ENCODE measurements at regions not wholly inside any gene's neighbourhood (a gene's known extent, or its start where the extent isn't known, plus 50 kb on each side); places are given as distances from the start of the nearest gene placed in this dataset.
"Not testable (repeated sequence)": the region's sequence is repeated elsewhere in the genome, so short reads cannot be mapped to it uniquely, and the experiment has no call there.

DNA sequence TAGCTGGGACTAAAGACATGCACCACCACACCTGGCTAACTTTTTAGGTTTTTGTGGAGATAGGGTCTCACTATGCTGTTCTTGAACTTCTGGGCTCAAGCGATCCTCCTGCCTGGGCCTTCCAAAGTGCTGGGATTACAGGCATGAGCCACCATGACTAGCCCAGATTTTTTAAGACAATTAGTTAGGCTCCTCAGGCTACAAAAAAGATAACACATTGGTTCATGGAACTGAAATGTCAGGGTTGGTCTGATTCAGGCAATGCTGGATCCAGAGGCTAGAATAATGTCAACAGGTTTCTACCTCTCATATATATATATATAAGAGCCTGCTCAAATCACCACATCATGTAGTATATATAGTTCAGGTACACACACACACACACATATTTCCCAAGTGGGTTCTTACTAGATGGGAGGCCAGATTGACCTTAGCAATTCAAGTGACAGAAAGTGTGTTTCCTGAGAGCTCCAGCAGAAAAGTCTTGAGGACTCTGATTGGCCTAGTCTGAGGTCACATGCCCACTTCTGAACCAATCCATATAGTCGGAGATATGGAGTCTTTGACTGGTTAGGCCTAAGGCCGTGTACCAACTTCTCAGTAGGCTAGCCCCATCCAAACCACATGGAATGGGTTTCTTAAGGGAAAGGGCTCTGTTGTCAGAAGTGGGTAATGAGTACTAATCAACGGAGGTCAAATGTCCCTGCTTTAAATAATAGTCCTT lies 72.6 kb upstream of the LAPTM4A start:
- H3K27me3 Mint-ChIP-seq = peaks cover 9% of the 10 kb centered on the region
- H3K36me3 Mint-ChIP-seq (ENCODE audit: low read depth) = no peaks in the 10 kb centered on the region

DNA sequence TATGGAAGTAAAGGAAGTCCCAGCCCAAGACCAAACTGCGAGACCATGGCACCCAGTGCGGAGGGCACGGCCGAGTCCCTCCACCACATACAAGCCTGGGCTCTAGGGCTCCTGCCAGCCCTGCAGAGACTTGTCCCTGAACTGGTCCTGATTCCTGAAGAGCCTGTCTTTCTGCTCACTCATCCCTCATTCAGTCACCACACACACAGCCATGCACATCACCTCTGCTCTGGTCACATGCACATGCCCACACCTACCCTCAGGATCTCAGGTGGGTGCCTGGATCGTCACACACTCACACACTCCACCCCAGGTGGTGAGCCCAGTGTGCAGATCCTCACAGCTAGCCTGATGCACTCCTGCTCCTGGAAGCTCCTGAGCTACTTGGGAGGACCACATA lies 71.4 kb upstream of the LAPTM4A start:
- Mint-ChIP-seq H3K4me1 (ENCODE audit: low read depth) (no peaks in the 10 kb centered on the region), H3K27ac (no peak overlapping the region), H3K27me3 (peaks cover 6% of the 10 kb centered on the region), H3K36me3 (ENCODE audit: low read depth) (no peaks in the 10 kb centered on the region), H3K4me3 (no peak overlapping the region), H3K9me3 (no peaks in the 10 kb centered on the region)

More for the DNA sequence above, 72.6 kb upstream of the LAPTM4A start:
- Mint-ChIP-seq H3K27ac (no peak overlapping the region), H3K4me1 (ENCODE audit: low read depth) (no peaks in the 10 kb centered on the region), H3K9me3 (no peaks in the 10 kb centered on the region), H3K4me3 (no peak overlapping the region)

DNA sequence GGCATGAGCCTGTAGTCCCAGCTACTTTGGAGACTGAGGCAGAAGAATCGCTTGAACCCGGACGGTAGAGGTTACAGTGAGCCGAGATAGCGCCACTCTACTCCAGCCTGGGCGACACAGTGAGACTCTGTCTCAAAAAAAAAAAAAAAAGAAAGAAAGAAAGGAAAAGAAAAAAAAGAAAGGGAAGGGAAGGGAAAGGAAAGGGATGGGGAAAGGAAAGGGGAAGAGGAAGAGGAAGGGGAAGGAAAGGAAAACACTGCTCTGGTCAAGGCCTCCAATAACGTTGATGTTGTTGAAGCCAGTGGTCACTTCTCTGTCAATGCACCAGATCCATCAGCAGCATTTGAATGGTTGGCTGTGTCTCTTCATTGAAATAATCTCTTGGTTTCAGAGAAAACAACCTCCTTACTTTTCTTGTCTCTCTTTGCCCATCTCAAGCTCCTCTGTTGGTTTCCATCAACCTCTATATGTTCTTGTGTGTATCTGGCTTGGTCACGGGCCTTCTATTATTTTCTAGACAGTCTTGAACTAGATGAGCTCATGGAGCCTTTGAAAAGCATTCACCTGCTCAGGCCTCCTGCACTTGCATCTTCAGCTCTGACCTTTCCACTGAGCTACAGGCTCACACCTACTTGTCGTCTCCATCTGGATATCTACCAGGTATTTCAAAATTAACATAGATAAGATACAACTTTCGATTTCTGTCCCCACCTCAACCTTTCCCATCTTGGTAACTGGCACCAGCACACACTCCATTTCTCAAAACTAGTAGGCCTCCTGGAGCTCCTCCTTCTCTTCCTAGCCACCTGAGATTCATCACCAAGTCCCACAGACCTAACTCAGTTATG lies 69.4 kb upstream of the LAPTM4A start:
- no peak overlapping the region for H3K27ac Mint-ChIP-seq
- no peaks in the 10 kb centered on the region for H3K9me3 Mint-ChIP-seq
- no peaks in the 10 kb centered on the region for H3K36me3 Mint-ChIP-seq (ENCODE audit: low read depth)
- peaks cover 6% of the 10 kb centered on the region for H3K27me3 Mint-ChIP-seq
- H3K4me3 Mint-ChIP-seq = no peak overlapping the region
- no peaks in the 10 kb centered on the region for H3K4me1 Mint-ChIP-seq (ENCODE audit: low read depth)

DNA sequence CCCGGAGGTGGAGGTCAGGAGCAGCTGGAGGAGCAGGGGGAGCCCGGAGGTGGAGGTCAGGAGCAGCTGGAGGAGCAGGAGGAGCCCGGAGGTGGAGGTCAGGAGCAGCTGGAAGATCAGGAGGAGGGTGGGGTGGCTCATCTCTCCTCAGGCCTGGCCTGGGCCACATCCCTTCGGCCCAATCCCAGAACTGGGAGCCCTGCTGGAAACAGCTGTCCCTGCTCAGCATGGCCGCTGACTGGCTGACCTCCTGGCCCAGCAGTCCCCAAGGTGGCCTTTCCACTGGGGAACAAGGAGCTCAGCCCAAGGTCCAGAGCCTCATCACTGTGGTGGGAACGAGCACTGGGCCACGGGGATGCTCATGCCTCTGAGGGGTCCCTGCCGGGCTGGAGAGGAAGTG lies 66.6 kb upstream of the LAPTM4A start:
- no peak overlapping the region for H3K4me3 Mint-ChIP-seq
- no peak overlapping the region for H3K27ac Mint-ChIP-seq
- no peaks in the 10 kb centered on the region for H3K4me1 Mint-ChIP-seq (ENCODE audit: low read depth)
- no peaks in the 10 kb centered on the region for H3K9me3 Mint-ChIP-seq
- peaks cover 6% of the 10 kb centered on the region for H3K27me3 Mint-ChIP-seq
- no peaks in the 10 kb centered on the region for H3K36me3 Mint-ChIP-seq (ENCODE audit: low read depth)

DNA sequence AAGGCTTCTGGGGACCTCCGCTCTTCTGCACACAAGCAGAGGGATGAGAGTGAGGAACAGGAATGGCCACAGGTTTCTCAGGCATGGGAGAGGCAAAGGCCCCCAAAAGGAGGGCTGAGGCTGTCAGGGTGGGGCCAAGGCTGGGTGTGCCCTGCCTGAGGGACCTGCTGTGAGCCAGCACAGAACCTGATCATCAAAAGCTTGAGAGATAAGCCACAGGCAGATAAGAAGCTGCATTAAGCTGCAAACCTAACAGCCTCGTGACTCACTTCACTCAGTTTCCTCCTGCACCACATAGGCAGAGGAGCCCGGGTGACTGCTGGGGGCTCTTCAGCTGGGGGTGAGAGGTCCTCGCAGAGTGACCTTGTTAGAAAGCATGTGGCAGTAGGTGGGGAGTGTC lies 64.5 kb upstream of the LAPTM4A start:
- Mint-ChIP-seq H3K4me3 (no peak overlapping the region), H3K36me3 (ENCODE audit: low read depth) (no peaks in the 10 kb centered on the region), H3K4me1 (ENCODE audit: low read depth) (no peaks in the 10 kb centered on the region), H3K27me3 (no peaks in the 10 kb centered on the region), H3K27ac (no peak overlapping the region), H3K9me3 (no peaks in the 10 kb centered on the region)

DNA sequence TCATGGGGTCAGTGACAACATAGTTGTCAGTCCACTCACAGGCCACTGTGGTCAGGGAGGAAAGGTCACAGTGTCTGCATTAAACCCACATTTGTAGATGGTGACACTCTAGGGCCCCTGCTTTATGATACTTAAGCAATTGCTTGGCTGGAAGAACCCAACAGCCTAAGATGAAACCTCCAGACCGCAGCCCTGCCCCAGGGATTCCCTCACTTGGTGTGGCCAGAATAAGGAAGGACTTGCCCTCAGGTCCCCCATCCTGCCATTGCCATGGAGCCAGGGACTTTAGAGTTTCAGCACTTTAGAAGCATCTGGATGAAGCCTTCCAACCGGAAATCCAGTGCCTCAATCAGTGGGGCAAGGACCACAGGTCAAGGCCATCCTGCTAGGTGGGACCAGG lies 63.9 kb upstream of the LAPTM4A start:
- Mint-ChIP-seq H3K27me3 (peaks cover 1% of the 10 kb centered on the region), H3K9me3 (no peaks in the 10 kb centered on the region), H3K36me3 (ENCODE audit: low read depth) (no peaks in the 10 kb centered on the region)

DNA sequence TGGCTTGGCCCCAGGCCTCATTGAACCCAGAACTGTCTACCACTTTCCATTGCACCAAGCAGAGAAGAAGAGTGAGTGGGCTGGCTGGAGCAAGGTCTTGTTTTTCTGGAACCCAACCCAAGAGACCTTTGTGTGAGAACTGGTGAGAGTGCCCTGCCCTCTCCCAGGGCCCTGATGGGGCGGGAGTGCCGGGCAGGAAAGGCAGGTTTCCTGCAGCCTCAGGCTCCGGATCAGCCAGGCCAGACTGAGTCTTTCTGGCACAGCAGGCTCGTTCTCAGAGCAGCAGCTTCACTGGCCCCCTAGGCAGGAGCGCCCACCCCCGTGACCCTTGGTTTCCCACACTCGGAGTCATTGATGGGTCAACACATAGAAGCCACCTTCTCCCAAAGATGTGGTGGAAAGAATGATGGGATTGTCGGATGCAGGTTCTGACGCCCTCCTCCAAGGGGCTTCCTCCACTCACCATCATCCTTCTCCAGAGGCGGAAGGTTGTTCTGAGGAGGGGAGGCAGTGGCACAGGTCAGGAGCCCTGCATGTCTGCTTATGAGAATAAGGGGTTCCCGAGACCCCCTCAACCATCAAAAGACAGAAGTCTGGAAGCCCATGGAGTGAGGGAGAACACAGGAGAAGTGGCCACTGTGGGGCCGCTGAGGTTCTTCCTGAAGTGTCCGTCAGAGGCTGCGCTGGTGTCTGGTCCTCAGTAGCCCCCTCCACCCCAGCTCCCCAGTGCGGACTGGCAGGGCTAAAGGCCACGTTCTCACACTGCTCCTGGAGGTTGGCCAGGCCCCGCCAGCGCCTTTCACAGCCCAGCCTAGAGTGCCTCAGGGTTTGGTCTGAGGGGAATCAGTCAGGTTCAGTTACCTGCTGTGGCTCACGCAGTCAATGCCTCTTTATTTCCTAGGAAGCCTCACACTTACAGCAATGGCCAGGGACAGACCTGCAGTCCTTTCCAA lies 62.8 kb upstream of the LAPTM4A start:
- no peak overlapping the region for H3K27ac Mint-ChIP-seq
- H3K4me1 Mint-ChIP-seq (ENCODE audit: low read depth) = no peaks in the 10 kb centered on the region
- peaks cover 6% of the 10 kb centered on the region for H3K27me3 Mint-ChIP-seq
- H3K36me3 Mint-ChIP-seq (ENCODE audit: low read depth) = no peaks in the 10 kb centered on the region
- no peaks in the 10 kb centered on the region for H3K9me3 Mint-ChIP-seq
- no peak overlapping the region for H3K4me3 Mint-ChIP-seq

More for the DNA sequence above, 63.9 kb upstream of the LAPTM4A start:
- no peaks in the 10 kb centered on the region for H3K4me1 Mint-ChIP-seq (ENCODE audit: low read depth)
- H3K4me3 Mint-ChIP-seq = no peak overlapping the region
- no peak overlapping the region for H3K27ac Mint-ChIP-seq

DNA sequence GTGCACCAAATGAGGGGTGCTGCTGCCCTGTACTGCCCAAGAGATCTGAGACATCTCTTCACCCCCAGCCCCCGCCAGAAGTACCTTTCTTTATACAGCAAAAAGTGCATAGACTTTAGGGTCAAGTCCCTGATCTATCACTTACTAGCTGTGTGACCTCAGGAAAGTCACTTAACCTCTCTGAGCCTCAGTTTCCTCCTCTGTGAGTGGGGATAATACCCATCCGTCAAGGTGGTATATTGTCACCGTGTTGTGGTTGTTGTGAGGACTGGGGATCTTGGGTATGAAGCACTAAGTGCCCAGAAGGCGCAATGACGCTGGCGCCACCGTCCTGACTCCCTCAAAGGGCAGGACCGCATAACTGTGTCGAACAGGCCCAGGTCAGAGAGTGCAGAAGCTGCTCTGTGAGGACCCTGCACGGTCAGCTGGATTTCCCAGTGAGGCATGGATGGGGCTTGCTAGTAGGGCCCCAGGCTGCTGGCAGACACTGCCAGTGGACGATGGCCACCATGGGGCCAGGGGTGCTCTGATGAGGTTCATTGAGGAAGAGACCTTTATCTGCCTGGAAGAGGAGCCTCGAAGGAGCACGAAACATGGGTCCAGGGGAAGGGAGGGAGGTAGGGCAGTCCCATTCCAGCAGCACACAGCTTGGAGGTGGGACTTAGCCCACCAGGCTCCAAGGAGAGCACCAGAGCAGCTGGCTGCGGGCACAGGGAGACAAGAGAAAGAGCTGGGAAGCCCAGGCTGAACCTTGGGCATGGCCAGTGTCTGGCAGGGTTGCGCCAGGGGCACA lies 61.8 kb upstream of the LAPTM4A start:
- no peaks in the 10 kb centered on the region for H3K4me1 Mint-ChIP-seq (ENCODE audit: low read depth)
- H3K4me3 Mint-ChIP-seq = no peak overlapping the region
- no peak overlapping the region for H3K27ac Mint-ChIP-seq

DNA sequence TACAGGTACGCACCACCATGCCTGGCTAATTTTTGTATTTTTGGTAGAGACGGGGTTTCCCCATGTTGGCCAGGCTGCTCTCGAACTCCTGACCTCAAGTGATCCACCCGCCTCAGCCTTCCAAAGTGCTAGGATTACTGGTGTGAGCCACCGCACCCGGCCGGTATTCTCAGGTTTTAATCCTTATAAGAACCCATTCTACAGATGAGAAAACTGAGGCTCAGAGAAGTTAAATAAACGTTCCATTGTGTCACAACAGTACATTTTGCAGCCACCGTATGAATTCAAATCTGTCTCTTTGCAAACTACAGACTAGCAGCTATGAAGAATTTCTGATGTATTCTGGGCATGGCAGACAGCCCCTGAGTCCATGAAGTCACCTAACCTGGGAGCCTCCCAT lies 60.9 kb upstream of the LAPTM4A start:
- H3K36me3 Mint-ChIP-seq (ENCODE audit: low read depth); H3K4me3 Mint-ChIP-seq; H3K4me1 Mint-ChIP-seq (ENCODE audit: low read depth); H3K9me3 Mint-ChIP-seq; H3K27ac Mint-ChIP-seq: not testable (repeated sequence)
- peaks cover 12% of the 10 kb centered on the region for H3K27me3 Mint-ChIP-seq

More for the DNA sequence above, 61.8 kb upstream of the LAPTM4A start:
- Mint-ChIP-seq H3K36me3 (ENCODE audit: low read depth) (no peaks in the 10 kb centered on the region), H3K9me3 (no peaks in the 10 kb centered on the region), H3K27me3 (peaks cover 12% of the 10 kb centered on the region)

DNA sequence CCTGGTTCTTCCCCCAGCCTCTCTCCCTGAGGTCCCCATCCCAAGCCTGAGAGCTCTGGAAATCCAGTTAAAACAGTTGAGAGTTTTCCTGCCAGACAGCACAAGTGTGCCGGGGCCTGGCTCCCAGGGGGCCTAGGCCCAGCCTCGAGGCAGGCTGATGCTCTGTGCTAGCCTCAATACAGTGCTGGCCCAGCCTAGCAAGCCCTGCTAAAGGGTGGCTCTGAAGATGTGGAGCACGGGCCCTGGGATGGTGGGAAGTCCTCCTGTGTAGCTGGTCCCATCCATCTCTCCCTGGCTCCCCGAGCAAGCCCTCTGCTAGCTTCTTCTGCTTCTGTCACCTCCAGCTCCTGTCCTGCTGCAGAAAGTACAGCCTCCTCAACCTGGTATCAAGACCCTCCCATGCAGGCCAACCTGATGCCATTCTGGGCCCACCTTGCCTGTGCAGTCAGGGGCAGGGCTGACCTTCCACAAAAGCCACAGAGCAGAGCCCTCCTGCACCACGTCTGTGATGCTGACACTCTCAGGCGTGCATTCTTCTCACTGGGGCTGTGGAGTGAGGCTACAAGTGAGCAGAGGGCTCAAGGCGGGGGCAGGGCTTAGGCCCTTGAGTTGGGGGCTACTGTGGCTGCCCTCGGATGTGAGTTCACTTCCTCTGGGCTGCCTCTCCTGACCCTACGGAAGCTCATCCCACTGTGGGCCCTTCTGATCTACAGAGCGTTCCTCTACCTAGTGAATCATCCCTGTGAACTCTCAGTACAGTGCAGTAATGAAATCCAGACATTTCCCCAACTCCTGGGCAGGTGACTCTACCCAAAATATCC lies 60.1 kb upstream of the LAPTM4A start:
- Mint-ChIP-seq H3K4me3 (no peak overlapping the region), H3K27me3 (peaks cover 16% of the 10 kb centered on the region), H3K4me1 (ENCODE audit: low read depth) (no peaks in the 10 kb centered on the region), H3K36me3 (ENCODE audit: low read depth) (no peaks in the 10 kb centered on the region), H3K27ac (no peak overlapping the region), H3K9me3 (no peaks in the 10 kb centered on the region)

DNA sequence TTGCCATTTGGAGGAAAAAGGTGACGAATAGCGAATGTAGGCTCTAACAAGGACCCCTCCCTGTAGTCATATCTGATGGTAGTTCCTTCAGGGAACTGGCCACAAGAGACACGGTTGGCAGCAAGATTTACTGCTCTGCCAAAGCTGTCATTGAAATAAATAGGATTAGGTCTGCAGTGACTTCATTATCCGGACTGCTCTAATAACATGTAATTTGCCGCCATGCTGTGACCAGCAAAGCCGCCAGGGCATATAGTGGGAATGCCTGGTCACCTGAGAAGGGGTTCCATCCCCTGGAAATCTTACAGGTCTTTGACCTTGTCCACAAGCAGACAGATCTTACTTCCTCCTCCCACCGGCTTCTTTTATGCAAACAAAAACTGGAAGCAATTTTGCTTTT lies 59.4 kb upstream of the LAPTM4A start:
- Mint-ChIP-seq H3K4me1 (ENCODE audit: low read depth) (no peaks in the 10 kb centered on the region), H3K9me3 (no peaks in the 10 kb centered on the region), H3K27ac (no peak overlapping the region), H3K36me3 (ENCODE audit: low read depth) (no peaks in the 10 kb centered on the region), H3K4me3 (no peak overlapping the region), H3K27me3 (peaks cover 23% of the 10 kb centered on the region)

DNA sequence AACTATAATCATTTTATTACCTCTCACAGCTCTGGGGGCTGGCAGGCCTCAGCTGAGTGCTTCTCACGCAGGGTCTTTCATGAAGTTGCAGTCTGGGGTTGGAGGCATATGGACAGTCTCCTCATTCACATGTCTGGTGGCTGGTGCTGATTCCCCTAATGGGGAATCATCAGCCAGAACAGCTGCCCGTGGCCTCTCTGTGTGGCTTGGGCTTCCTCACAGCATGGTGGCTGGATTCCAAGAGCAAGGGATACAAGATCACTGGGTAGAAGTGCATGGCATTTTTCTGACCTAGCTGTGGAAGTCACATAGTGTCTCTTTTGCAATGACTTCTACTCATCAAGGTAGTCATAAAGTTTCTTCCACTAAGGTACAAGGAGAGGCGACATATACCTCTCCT lies 59.0 kb upstream of the LAPTM4A start:
- H3K36me3 Mint-ChIP-seq (ENCODE audit: low read depth) = no peaks in the 10 kb centered on the region
- H3K4me3 Mint-ChIP-seq = no peak overlapping the region
- no peak overlapping the region for H3K27ac Mint-ChIP-seq
- no peaks in the 10 kb centered on the region for H3K9me3 Mint-ChIP-seq
- peaks cover 27% of the 10 kb centered on the region for H3K27me3 Mint-ChIP-seq
- no peaks in the 10 kb centered on the region for H3K4me1 Mint-ChIP-seq (ENCODE audit: low read depth)

DNA sequence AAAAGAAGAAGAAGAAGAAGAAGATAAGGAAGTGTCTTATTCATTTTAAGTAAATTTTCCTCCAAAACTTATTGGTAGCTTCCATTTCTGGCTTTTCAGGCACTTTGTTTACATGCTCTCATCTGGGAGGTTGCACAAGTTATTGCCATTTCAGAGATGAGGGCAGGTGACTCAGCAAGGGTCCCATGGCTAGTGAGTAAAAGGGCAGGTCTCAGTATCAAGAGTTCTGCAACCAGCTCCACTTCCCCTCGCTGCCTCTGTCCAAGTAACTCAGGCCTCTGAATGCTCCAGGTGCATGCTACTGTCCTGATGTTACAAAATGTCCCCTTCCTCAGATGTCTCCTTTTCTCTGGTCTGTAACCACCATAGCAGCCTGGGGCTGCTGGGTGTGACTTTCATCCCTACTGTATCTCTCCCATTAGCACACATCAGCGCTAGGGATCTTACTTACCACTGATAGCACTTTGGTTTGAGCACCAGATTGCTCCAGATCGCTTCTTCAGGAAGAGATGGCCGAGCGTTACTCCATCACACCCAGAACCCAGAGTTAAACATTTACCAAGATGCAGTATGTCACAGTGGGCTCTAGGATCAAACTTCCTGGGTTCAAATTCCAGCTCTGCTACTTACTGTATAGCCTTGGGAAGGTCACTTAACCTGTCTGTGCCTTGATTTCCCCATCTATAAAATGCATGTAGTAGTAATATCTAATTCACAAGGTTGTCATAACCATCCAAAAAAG lies 57.4 kb upstream of the LAPTM4A start:
- H3K4me3 Mint-ChIP-seq = no peak overlapping the region
- H3K36me3 Mint-ChIP-seq (ENCODE audit: low read depth) = no peaks in the 10 kb centered on the region
- no peaks in the 10 kb centered on the region for H3K9me3 Mint-ChIP-seq
- no peak overlapping the region for H3K27ac Mint-ChIP-seq
- H3K4me1 Mint-ChIP-seq (ENCODE audit: low read depth) = no peaks in the 10 kb centered on the region
- H3K27me3 Mint-ChIP-seq = peaks cover 29% of the 10 kb centered on the region

All from stimulated activated naive CD8-positive, alpha-beta T cell treated with anti-CD3 and anti-CD28 coated beads, Interleukin-15, Interleukin-2, amounts not matched to agents 100 ng/mL and 50 ng/mL, for 24 hours (primary cell).